GM18505 (cell line): ENCODE measurements at regions not wholly inside any gene's neighbourhood (a gene's known extent, or its start where the extent isn't known, plus 50 kb on each side); places are given as distances from the start of the nearest gene placed in this dataset.

Source experiments
- ATAC-seq: cut with Tn5 transposase; IDR thresholded peaks from one replicate; pipeline ENCODE4 v1.9.1; 2021; ENCODE audit not compliant: unreplicated experiment
- POLR2A ChIP-seq: IDR thresholded peaks from 4 replicates; pipeline ENCODE4 v1.6.1; 2011; ENCODE audit warnings: borderline replicate concordance; ENCODE audit not compliant: insufficient read depth, insufficient read length; ENCODE audit errors: extremely low read depth

DNA sequence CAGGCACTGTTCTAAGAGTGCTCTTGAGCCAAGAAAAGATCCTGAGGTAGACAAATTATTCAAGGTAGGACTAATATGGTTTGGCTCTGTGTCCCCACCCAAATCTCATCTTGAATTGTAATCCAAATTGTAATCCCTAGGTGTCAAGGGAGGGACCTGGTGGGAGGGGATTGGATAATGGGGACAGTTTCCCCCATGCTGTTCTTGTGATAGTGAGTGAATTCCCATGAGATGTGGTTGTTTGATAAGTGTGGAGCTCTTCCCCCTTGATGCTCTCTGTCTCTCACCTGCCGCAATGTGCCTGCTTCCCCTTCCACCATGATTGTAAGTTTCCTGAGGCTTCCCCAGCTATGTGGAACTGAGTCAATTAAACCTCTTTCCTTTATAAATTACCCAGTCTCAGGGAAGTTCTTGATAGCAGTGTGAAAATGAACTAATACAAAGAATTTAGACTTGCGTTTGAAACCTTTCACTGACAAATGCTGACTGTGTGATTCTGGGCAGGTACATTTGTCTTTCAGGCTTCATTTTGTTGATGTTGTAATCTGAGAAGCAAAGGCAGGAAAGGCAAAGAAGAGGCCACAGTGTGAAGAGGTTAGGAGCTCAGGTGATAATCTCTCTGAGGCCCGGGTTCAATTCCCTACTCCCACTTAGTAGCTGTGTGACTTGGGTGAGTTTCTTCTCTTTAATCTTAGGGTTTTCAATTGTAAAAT, 115.8 kb upstream of the PAX6 start:
- TF ChIP-seq POLR2A, result no peak
- ATAC-seq, result no peak

DNA sequence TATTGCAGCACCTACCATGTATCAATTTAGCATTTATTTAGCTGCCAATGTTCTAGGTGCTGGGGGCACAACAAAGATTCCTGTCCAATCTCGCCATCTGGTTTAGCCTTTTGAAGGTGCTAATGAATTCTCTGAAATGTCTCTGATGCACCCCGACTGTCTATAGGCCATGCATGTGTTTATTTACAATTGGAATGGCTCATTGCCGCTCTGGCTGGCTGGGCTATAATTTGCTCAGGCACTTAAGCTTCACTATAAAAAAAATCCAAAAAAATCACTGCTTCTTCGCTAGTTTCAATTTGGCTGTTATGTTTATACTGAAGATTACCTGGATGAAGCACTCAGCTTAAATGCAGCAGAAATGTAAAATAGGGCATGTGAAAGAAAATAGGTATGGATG, 115.0 kb upstream of the PAX6 start:
- TF ChIP-seq POLR2A, result no peak
- no peak for ATAC-seq

DNA sequence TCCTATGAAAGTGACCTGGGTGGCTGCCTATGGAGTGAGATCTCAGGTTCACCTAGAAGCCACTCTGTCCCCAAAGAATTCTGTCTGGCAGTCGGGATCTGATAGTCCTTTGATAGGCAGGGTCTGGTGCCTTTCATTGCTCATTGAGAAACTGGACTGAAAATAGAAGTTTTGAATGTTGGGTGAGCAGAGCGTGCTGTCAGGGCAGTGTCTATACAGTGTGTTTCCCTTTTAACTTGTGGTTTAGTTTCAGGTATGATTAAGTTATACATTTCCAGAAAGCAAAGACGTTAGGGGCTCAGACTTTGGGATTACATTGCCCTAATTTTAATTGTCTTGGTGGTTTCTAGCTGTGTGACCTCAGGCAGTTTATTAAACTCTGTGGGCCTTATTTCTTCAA, 111.3 kb upstream of the PAX6 start:
- no peak for ATAC-seq
- no peak for TF ChIP-seq POLR2A

DNA sequence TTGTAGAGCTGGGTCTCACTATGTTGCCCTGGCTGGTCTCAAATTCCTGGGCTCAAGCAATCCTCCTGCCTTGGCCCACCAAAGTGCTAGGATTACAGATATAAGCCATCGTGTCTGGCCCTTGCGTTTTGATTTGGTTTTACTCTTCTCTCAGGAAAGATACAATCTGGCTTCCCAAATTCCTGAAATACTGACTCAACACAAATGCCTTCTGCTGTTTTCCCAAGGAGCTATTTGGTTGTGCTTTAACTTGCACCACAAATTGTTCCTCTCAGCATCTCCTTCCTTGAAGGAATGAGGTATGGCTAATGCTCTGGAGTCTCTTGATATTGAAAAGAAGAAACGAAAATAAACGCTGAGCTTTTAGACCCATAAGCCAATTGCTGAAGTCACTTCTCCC, 110.0 kb upstream of the PAX6 start:
- TF ChIP-seq POLR2A, result no peak
- no peak for ATAC-seq

DNA sequence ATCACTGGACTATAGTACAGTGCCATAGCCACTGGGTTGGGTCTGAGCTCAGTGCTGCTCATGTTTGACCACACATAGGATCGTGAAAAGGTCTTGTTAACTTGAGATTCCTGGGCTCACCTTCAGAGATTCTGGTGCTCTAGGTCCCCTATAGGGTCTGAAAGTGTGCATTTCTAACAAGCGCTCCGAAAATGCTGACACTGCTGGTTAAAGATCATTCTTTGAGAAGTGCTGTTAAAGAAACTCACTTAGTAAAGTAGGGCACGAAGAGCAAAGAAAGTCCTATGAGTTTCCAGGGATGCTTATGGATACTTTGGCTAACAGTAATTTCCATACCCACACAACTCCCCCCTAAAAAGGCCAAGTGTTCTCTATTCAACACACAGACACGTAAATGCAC, 108.1 kb upstream of the PAX6 start:
- no peak for TF ChIP-seq POLR2A
- ATAC-seq, result no peak

DNA sequence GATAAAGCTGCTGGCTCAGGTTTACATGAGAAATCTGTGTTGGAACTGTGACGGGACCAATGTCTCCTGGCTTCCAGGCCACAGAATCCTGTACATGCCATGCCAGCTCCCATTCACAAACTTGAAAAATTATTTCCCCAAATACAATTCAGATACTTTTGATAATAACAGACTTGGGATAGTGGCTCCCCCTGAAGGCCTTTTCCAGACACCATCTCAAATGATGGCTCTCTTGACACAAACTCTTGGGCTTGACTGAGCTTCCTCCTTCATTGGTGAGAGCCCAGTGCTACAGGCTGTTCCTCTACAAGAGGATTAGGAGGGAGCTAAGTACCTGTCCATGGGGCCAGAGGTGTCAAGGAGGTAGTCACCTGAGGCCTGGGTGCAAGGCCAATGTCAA, 104.7 kb upstream of the PAX6 start:
- no peak for TF ChIP-seq POLR2A
- ATAC-seq, result no peak

DNA sequence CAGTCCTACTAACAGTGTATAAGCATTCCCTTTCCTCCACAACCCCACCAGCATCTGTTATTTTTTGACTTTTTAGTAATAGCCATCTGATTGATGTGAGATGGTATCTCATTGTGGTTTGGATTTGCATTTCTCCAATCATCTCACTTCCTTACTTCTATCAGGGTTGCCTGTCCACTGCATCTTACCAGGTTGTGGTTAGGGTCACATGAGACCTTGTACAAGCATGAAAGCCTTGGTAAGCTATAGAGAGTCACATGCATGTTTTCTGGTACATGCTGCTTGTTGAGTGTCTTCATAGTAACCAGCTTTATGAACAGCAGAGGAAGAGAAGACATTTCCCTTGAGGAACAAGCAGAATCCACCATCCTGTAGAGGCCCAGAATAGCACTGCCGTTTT, 102.9 kb upstream of the PAX6 start:
- ATAC-seq, result peak; percentile 78
- no peak for TF ChIP-seq POLR2A

DNA sequence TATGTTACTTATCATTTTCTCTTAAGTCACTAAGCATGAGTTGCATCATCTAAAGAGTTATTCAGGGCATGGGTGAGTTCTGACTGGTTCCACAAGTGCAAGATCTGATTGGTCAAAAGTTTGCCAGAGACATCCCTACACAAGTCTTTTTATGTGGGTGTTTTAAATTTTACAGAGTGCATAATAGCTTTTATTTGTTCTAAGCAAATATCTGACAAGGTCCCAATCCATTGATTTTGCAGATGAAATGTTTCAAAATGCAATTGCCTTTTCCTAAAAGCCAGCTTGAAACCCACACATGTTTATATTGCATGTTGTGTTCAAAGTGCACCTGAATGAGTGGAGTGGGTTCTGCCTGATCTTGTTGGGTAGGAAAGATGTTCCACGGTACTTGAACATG, 101.7 kb upstream of the PAX6 start:
- no peak for TF ChIP-seq POLR2A
- no peak for ATAC-seq

DNA sequence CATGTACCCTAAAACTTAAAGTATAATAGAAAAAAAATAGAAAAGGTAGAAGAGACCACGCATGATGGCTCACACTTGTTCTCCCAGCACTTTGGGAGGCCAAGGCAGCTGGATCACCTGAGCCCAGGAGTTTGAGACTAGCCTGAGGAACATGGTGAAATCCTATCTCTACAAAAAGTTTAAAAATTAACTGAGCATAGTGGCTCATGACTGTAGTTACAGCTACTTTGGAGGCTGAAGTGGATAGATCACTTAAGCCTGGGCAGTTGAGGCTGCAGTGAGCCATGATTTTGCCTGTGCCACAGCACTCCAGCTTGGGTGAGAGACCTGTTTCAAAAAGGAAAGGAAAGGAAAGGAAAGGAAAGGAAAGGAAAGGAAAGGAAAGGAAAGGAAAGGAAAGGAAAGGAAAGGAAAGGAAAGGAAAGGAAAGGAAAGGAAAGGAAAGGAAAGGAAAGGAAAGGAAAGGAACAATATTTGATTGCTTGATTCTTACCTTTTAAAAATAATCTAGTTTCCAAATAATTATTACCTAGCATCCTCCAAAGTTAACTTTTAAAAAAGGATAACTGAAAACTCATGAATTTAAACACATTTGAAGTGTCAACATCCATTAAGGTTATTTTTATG, 99.9 kb upstream of the PAX6 start:
- ATAC-seq, result no peak
- no peak for TF ChIP-seq POLR2A

DNA sequence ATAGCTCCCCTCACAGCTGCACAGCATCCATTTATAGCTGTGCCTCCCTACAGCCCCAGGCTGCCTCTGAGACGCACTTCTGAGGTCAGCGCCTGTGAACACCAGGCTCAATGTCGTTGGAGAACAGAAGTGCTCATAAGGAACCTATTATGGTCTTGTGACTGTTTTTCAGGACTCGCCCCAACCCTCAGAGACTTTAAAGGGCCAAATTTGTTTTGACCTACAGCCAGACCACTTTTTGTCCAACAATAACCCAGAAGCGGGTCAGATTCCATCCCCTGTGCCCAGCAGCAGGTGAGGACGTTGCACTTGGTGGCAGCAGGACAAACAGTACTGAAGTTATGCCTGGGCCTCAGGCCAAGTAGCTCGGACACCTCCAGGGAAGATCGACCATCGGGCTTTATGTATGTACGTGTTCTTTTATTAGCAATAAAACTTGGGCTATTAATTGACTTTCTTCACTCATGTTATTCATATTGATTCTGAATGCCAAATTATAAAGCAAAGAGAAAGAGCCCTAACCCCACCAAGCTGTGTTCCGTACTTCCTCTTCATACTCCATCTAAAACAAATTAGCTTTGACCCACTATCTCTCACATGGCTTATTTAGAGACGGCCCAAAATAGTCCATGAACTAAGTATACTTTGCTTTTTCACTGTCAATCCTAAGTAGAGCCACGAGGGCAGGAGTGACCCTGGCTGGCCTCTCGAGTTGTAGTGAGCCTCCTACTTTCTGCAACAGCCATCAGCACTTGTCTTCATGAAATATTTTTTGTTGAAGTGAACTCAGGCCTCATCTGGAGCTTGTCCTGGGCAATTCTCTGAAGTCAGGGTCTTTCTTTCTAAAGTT, 92.3 kb upstream of the PAX6 start:
- no peak for TF ChIP-seq POLR2A
- ATAC-seq, result no peak

DNA sequence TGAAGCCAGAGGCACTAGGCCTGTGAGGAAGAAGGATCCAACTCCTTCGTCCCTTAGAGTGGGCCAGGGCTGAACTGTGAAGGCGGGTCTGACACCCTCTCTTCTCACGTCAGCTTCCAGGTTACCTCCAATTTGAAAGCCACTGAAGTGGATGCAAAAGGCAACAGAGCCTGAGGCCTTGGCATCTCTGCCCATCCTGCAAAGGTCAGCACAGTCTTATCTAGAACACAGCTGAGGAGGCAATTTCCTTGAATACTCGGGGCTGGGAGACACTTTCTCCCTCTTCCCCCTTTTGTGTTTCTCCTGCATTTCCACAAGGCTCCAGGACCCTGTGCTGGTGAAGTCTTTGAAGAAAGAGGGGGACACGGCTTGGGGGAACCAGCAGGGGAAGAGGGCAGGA, 91.6 kb upstream of the PAX6 start:
- ATAC-seq, result no peak
- TF ChIP-seq POLR2A, result no peak

DNA sequence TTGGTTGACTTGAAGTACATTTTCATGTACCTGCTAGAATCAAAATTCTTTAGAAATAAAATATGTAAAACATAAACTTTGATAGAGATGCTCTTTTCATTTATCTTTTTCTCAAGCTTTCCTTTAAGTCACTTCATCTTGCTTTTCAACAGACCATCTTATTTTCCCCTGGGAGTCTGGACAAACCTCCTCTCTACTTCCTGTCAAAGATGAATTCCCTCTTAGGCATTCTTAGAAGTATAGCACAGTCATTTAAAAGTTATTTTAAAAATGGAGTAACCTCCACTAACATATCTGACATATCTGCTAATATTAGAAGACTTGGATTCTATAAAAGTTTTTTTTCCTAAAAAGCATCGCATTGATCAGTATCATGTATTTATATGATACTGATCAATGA, 84.8 kb upstream of the PAX6 start:
- ATAC-seq, result no peak
- TF ChIP-seq POLR2A, result no peak

DNA sequence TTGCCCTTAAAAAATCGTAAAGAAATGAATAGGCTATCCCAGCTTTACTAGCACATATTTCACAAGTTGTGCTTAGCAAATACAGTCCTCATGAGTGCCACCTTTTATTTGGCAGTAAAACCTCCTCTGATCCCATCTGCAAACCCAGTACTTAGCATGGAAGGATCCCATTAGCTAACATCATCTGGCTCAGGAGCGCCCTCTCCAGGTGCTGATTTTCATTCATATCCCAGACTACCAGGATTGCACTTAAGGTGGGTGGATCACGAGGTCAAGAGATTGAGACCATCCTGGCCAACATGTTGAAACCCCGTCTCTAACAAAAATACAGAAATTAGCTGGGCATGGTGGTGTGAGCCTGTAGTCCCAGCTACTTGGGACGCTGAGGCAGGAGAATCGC, 76.1 kb upstream of the PAX6 start:
- no peak for TF ChIP-seq POLR2A
- ATAC-seq, result no peak

DNA sequence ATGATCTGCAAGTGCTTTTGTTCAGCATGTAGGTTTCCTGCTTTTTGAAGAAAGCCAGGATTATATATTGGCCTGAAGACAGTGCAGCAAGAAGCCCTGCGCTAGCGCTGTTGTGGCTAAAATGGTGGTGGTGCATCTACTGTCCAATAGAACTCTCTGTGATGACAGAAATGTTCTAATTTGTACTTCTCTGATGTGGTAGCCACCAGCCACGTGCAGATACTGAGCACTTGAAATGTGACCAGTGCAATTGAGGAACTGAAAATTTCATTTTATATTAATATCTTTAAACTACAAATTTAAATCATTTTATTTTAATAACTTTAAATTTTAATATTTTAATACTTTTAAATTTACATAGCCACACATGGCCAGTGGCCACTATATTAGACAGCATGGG, 73.0 kb upstream of the PAX6 start:
- no peak for TF ChIP-seq POLR2A
- no peak for ATAC-seq
